WTC11 (cell line): ENCODE measurements at regions not wholly inside any gene's neighbourhood (a gene's known extent, or its start where the extent isn't known, plus 50 kb on each side); places are given as distances from the start of the nearest gene placed in this dataset.

Source experiments
- ATAC-seq: fragments of 200-7000 bp; cut with Tn5 transposase; 2 replicates; pipeline ENCODE4 v1.10.0; 2021; ENCODE audit warnings: mild to moderate bottlenecking, moderate library complexity
- CTCF ChIA-PET: fragments of 300-600 bp; sonication (Branson Sonifier 250); formaldehyde crosslinking; loops from one replicate; lab custom pipeline; 2021; ENCODE audit warnings: antibody characterized with exemption; lab: Charles Lee
- POLR2A ChIA-PET: fragments of 350-600 bp; sonication (Branson Sonifier 250); formaldehyde crosslinking; loops from one replicate; lab custom pipeline; 2021; ENCODE audit warnings: antibody characterized with exemption; lab: Charles Lee
- DNase-seq: peaks from one replicate; pipeline ENCODE4 v3.0.0; 2021; ENCODE audit warnings: low spot score
- H3K27ac Mint-ChIP-seq: 2 replicates; pipeline ENCODE4 v1.8.0; 2021; ENCODE audit warnings: mixed read lengths
- H3K27me3 Mint-ChIP-seq: 2 replicates; pipeline ENCODE4 v1.8.0; 2021; ENCODE audit warnings: low read depth, mild to moderate bottlenecking, moderate library complexity, mixed read lengths
- H3K36me3 Mint-ChIP-seq: 2 replicates; pipeline ENCODE4 v1.8.0; 2021; ENCODE audit warnings: mixed read lengths
- H3K4me1 Mint-ChIP-seq: 2 replicates; pipeline ENCODE4 v1.8.0; 2022; ENCODE audit warnings: mixed read lengths
- H3K4me3 Mint-ChIP-seq: 2 replicates; pipeline ENCODE4 v1.8.0; 2021; ENCODE audit warnings: mild to moderate bottlenecking, moderate library complexity, mixed read lengths
- H3K9me3 Mint-ChIP-seq: 2 replicates; pipeline ENCODE4 v1.8.0; 2021; ENCODE audit warnings: mixed read lengths
- ARID4B ChIP-seq: sonication (generic); formaldehyde crosslinking; IDR thresholded peaks from 2 replicates; pipeline ENCODE4 v1.8.0; 2023; ENCODE audit warnings: missing genetic modification reagents, mild to moderate bottlenecking, borderline replicate concordance
- ATF1 ChIP-seq: sonication (generic); formaldehyde crosslinking; IDR thresholded peaks from 2 replicates; pipeline ENCODE4 v1.8.1; 2023; ENCODE audit warnings: mild to moderate bottlenecking, moderate library complexity, missing genetic modification reagents
- ATF3 ChIP-seq: sonication (generic); formaldehyde crosslinking; conservative IDR thresholded peaks from 2 replicates; pipeline ENCODE4 v1.8.1; 2022; ENCODE audit warnings: mild to moderate bottlenecking, missing genetic modification reagents
- CBFB ChIP-seq: sonication (generic); formaldehyde crosslinking; IDR thresholded peaks from 2 replicates; pipeline ENCODE4 v1.8.1; 2022; ENCODE audit warnings: mild to moderate bottlenecking, low read depth, missing genetic modification reagents
- GTF2I ChIP-seq: fragments of 250-450 bp; sonication (Bioruptor Pico); conservative IDR thresholded peaks from 2 replicates; pipeline ENCODE4 v1.4.0; 2021; ENCODE audit warnings: mild to moderate bottlenecking
- KAT7 ChIP-seq: sonication (generic); formaldehyde crosslinking; IDR thresholded peaks from 2 replicates; pipeline ENCODE4 v1.8.1; 2023; ENCODE audit warnings: missing genetic modification reagents, mild to moderate bottlenecking, borderline replicate concordance
- MLX ChIP-seq: sonication (generic); formaldehyde crosslinking; IDR thresholded peaks from 2 replicates; pipeline ENCODE4 v1.8.1; 2023; ENCODE audit warnings: mild to moderate bottlenecking, missing genetic modification reagents, moderate library complexity
- MXD4 ChIP-seq: fragments of 250-450 bp; sonication (Bioruptor Pico); IDR thresholded peaks from 2 replicates; pipeline ENCODE4 v1.8.0; 2021; ENCODE audit warnings: mild to moderate bottlenecking, moderate library complexity, borderline replicate concordance
- NR1H2 ChIP-seq: sonication (generic); formaldehyde crosslinking; IDR thresholded peaks from 2 replicates; pipeline ENCODE4 v1.9.0; 2021; ENCODE audit warnings: mild to moderate bottlenecking, moderate library complexity, missing genetic modification reagents
- SMAD4 ChIP-seq: sonication (generic); formaldehyde crosslinking; IDR thresholded peaks from 2 replicates; pipeline ENCODE4 v1.8.0; 2022; ENCODE audit warnings: mild to moderate bottlenecking, missing genetic modification reagents
- ZMAT4 ChIP-seq: fragments of 250-450 bp; sonication (Bioruptor Pico); IDR thresholded peaks from 2 replicates; pipeline ENCODE4 v1.9.0; 2021; ENCODE audit warnings: mild to moderate bottlenecking
- ZNF396 ChIP-seq: fragments of 250-450 bp; sonication (Bioruptor Pico); IDR thresholded peaks from 2 replicates; pipeline ENCODE4 v1.8.0; 2021; ENCODE audit warnings: mild to moderate bottlenecking, moderate library complexity, borderline replicate concordance
- ZNF512 ChIP-seq: sonication (generic); formaldehyde crosslinking; IDR thresholded peaks from 2 replicates; pipeline ENCODE4 v1.8.1; 2022; ENCODE audit warnings: missing genetic modification reagents, borderline replicate concordance
- ZNF671 ChIP-seq: fragments of 250-450 bp; sonication (Bioruptor Pico); IDR thresholded peaks from 2 replicates; pipeline ENCODE4 v1.8.0; 2021; ENCODE audit warnings: mild to moderate bottlenecking
- TF ChIP-seq, protein P1 (sequence below): fragments of 250-450 bp; sonication (Bioruptor Pico); IDR thresholded peaks from 2 replicates; pipeline ENCODE4 v1.9.0; 2021; ENCODE audit warnings: mild to moderate bottlenecking, borderline replicate concordance
- TF ChIP-seq, protein P2 (sequence below): sonication (generic); formaldehyde crosslinking; IDR thresholded peaks from 2 replicates; pipeline ENCODE4 v1.8.1; 2023; ENCODE audit warnings: mild to moderate bottlenecking, moderate library complexity, missing genetic modification reagents
- TF ChIP-seq, protein P3 (sequence below): fragments of 250-450 bp; sonication (Bioruptor Pico); IDR thresholded peaks from 2 replicates; pipeline ENCODE4 v1.9.0; 2021; ENCODE audit warnings: mild to moderate bottlenecking

DNA sequence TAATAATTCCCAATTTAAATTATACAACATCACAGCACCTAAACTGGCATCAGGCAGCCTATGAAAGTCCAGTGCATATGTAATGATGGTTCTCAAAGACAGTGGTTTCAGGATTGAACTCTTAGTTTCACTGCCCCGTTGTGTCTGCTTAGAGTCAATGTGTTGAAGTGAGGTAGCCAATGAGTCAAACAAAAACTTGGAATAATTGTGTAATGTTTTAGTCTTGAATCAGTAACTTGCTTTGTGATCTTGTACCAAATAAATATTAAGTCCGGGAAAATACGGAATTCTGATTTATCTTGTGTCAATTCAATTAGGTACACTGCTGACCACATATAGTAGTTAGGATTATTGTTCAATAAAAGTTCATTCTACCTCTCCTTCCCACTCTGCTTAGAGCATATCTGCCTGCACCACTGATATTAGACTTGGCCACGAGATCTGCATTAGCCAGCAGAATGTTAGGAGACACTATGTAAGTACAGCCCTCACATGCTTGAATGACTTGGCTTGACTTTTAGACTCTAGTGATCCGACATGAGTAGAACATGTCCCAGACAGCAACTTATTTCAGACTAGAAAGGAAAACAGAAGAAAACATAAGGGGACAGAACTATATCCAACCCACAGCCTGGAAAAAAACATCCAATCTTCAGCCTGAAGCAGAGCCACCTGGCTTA is 441.5 kb upstream of the PTGER4 start (continued):
- TF ChIP-seq, protein P1, sequence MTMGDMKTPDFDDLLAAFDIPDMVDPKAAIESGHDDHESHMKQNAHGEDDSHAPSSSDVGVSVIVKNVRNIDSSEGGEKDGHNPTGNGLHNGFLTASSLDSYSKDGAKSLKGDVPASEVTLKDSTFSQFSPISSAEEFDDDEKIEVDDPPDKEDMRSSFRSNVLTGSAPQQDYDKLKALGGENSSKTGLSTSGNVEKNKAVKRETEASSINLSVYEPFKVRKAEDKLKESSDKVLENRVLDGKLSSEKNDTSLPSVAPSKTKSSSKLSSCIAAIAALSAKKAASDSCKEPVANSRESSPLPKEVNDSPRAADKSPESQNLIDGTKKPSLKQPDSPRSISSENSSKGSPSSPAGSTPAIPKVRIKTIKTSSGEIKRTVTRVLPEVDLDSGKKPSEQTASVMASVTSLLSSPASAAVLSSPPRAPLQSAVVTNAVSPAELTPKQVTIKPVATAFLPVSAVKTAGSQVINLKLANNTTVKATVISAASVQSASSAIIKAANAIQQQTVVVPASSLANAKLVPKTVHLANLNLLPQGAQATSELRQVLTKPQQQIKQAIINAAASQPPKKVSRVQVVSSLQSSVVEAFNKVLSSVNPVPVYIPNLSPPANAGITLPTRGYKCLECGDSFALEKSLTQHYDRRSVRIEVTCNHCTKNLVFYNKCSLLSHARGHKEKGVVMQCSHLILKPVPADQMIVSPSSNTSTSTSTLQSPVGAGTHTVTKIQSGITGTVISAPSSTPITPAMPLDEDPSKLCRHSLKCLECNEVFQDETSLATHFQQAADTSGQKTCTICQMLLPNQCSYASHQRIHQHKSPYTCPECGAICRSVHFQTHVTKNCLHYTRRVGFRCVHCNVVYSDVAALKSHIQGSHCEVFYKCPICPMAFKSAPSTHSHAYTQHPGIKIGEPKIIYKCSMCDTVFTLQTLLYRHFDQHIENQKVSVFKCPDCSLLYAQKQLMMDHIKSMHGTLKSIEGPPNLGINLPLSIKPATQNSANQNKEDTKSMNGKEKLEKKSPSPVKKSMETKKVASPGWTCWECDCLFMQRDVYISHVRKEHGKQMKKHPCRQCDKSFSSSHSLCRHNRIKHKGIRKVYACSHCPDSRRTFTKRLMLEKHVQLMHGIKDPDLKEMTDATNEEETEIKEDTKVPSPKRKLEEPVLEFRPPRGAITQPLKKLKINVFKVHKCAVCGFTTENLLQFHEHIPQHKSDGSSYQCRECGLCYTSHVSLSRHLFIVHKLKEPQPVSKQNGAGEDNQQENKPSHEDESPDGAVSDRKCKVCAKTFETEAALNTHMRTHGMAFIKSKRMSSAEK (CRISPR knock-in tag): no peak
- TF ChIP-seq CBFB (CRISPR knock-in tag) (no peak), GTF2I (CRISPR knock-in tag) (no peak), MLX (CRISPR knock-in tag) (no peak), MXD4 (CRISPR knock-in tag) (no peak), ZNF396 (no peak), ZNF671 (no peak), KAT7 (CRISPR knock-in tag) (no peak)

DNA sequence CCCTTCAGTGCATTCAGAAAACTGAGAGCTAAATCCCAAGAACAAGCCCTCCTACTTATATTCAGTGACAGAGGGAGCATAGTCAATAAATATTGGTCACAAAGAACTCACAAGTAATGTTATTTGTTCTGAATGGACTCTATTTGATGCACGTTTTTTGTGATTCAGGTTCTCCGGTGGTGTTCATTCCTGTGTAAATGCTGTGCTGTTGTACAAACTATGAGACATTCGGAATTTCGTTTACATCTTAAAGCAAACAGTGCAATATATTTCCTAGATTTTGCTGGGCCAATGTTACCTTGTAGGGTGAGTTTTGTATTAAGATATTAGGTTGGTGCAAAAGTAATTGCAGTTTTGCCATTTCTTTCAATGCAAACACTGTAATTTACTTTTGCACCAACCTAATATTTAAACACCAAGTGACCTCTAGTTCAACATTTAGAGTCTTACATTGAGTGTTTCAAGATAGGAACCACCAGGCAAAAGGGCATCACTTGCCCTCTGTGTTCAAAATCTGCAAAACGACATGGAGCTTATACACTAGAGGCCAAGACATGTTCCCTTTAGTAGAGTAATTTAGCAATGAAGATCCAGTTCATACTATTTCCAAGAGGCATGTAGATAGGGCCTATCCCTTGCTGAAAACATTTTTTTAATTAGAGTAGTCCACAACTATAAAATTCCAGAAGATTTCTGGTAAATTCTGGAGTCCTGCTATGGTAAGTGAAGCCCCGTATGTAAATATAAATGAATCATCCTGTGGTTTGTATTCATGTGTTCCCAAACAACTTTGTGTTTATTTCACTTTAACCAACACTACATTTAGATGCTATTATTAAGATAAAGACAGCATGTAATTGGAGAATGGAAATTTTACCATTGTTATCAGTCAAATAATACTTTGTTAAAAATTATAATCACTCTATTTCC is 444.0 kb upstream of the PTGER4 start:
- Mint-ChIP-seq H3K36me3 (peaks cover 6% of the 10 kb centered on the region), H3K4me1 (peaks cover 2% of the 10 kb centered on the region; the same call in 1 of the 2 replicates), H3K4me3 (no peak overlapping the region)
- TF ChIP-seq ATF3 (CRISPR knock-in tag): no peak
- TF ChIP-seq ZNF512 (CRISPR knock-in tag): no peak
- no peak for TF ChIP-seq ATF1 (CRISPR knock-in tag)
- TF ChIP-seq, protein P2, sequence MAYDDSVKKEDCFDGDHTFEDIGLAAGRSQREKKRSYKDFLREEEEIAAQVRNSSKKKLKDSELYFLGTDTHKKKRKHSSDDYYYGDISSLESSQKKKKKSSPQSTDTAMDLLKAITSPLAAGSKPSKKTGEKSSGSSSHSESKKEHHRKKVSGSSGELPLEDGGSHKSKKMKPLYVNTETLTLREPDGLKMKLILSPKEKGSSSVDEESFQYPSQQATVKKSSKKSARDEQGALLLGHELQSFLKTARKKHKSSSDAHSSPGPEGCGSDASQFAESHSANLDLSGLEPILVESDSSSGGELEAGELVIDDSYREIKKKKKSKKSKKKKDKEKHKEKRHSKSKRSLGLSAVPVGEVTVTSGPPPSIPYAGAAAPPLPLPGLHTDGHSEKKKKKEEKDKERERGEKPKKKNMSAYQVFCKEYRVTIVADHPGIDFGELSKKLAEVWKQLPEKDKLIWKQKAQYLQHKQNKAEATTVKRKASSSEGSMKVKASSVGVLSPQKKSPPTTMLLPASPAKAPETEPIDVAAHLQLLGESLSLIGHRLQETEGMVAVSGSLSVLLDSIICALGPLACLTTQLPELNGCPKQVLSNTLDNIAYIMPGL (CRISPR knock-in tag): no peak
- no peak for TF ChIP-seq NR1H2
- TF ChIP-seq ARID4B (CRISPR knock-in tag): no peak
- TF ChIP-seq ZMAT4 (CRISPR knock-in tag): no peak
- TF ChIP-seq, protein P3, sequence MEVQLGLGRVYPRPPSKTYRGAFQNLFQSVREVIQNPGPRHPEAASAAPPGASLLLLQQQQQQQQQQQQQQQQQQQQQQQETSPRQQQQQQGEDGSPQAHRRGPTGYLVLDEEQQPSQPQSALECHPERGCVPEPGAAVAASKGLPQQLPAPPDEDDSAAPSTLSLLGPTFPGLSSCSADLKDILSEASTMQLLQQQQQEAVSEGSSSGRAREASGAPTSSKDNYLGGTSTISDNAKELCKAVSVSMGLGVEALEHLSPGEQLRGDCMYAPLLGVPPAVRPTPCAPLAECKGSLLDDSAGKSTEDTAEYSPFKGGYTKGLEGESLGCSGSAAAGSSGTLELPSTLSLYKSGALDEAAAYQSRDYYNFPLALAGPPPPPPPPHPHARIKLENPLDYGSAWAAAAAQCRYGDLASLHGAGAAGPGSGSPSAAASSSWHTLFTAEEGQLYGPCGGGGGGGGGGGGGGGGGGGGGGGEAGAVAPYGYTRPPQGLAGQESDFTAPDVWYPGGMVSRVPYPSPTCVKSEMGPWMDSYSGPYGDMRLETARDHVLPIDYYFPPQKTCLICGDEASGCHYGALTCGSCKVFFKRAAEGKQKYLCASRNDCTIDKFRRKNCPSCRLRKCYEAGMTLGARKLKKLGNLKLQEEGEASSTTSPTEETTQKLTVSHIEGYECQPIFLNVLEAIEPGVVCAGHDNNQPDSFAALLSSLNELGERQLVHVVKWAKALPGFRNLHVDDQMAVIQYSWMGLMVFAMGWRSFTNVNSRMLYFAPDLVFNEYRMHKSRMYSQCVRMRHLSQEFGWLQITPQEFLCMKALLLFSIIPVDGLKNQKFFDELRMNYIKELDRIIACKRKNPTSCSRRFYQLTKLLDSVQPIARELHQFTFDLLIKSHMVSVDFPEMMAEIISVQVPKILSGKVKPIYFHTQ (CRISPR knock-in tag): no peak
- no peak for TF ChIP-seq SMAD4

More for the DNA sequence above, 444.0 kb upstream of the PTGER4 start:
- ChIA-PET POLR2A (no interaction called here), CTCF (no interaction called here)
- Mint-ChIP-seq H3K9me3 (peaks cover 9% of the 10 kb centered on the region), H3K27ac (no peak overlapping the region), H3K27me3 (0 out of 2 replicates have a peak, but pooled peaks cover 1% of the 10 kb centered on the region)
- ATAC-seq: no peak
- DNase-seq: no peak
